ENCODE measurements at regions not wholly inside any gene's neighbourhood (a gene's known extent, or its start where the extent isn't known, plus 50 kb on each side); places are given as distances from the start of the nearest gene placed in this dataset.

DNA sequence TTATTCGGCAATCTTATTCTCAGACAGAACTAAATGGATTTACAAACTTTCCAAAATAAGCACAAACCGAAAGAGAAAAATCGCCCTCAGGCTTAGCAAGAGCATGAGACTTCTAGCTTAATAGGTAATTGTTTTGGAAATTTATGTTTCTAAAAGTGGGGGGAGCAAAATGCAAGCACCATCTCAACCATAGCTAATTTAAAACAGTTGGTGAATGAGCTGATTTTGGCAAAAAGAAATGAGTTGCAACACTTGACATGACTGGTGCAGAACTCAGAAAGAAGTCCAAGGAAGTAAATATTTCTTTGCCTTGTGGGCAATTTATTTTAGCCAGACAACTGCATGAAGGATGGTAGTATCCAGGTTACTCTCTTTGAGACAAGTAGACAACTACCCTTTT, 71.5 kb upstream of the PTGFR start:
- Histone ChIP-seq H3K9me3 (replicated peaks in 1 of 2; ENCODE audit: control insufficient read depth in 1 of 2, insufficient read depth in 1 of 2, low read length in 2 of 2) (peaks cover 0 to 6% of the 10 kb centered on the region in 2 donors), H3K4me3 (replicated peaks in 1 of 3; ENCODE audit: low read depth in 2 of 3, low read length in 3 of 3) (no peak overlapping the region), H4K20me1 (ENCODE audit: insufficient read depth, low read length) (no peaks in the 10 kb centered on the region), H3K4me2 (replicated peaks; ENCODE audit: extremely low read depth, low read length, poor library complexity, severe bottlenecking) (no peak overlapping the region), H2AFZ (ENCODE audit: insufficient read depth, low read depth, low read length, poor library complexity, severe bottlenecking) (no peak overlapping the region), H3K36me3 (replicated peaks in 1 of 2; ENCODE audit: control insufficient read depth in 1 of 2, insufficient read depth in 2 of 2, low read length in 2 of 2) (no peaks in the 10 kb centered on the region), H3K79me2 (ENCODE audit: insufficient read depth, low read length) (no peaks in the 10 kb centered on the region), H3K27me3 (ENCODE audit: control insufficient read depth in 2 of 2, insufficient read depth in 2 of 2, low read length in 2 of 2) (no peaks in the 10 kb centered on the region), H3K27ac (ENCODE audit: low read depth in 1 of 2, low read length in 2 of 2) (no peak overlapping the region), H3K4me1 (ENCODE audit: control insufficient read depth in 1 of 2, insufficient read depth in 2 of 2, low read length in 2 of 2) (no peaks in the 10 kb centered on the region), H3K9ac (ENCODE audit: insufficient read depth, low read length, poor library complexity, severe bottlenecking) (no peak overlapping the region)
- H3K4me3 Mint-ChIP-seq, result no peak overlapping the region
- TF ChIP-seq, protein P1, sequence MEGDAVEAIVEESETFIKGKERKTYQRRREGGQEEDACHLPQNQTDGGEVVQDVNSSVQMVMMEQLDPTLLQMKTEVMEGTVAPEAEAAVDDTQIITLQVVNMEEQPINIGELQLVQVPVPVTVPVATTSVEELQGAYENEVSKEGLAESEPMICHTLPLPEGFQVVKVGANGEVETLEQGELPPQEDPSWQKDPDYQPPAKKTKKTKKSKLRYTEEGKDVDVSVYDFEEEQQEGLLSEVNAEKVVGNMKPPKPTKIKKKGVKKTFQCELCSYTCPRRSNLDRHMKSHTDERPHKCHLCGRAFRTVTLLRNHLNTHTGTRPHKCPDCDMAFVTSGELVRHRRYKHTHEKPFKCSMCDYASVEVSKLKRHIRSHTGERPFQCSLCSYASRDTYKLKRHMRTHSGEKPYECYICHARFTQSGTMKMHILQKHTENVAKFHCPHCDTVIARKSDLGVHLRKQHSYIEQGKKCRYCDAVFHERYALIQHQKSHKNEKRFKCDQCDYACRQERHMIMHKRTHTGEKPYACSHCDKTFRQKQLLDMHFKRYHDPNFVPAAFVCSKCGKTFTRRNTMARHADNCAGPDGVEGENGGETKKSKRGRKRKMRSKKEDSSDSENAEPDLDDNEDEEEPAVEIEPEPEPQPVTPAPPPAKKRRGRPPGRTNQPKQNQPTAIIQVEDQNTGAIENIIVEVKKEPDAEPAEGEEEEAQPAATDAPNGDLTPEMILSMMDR (IDR thresholded peaks at IDR 0.05), result no peak
- no peaks in the 10 kb centered on the region for H3K36me3 Mint-ChIP-seq
- intact Hi-C loops (cut with micrococcal nuclease), result no loop called here
- DNase-seq, result no peak
- H3K27ac Mint-ChIP-seq, result no peak overlapping the region
- H3K9me3 Mint-ChIP-seq, result peaks cover 0 to 8% (median 2%) of the 10 kb centered on the region in 7 donors
- no peaks in the 10 kb centered on the region for H3K27me3 Mint-ChIP-seq (ENCODE audit: low read depth in 3 of 3)
- no CpG with 5 or more reads among the region's 3 CpGs for WGBS (ENCODE audit: insufficient coverage)
- no peaks in the 10 kb centered on the region for H3K4me1 Mint-ChIP-seq

DNA sequence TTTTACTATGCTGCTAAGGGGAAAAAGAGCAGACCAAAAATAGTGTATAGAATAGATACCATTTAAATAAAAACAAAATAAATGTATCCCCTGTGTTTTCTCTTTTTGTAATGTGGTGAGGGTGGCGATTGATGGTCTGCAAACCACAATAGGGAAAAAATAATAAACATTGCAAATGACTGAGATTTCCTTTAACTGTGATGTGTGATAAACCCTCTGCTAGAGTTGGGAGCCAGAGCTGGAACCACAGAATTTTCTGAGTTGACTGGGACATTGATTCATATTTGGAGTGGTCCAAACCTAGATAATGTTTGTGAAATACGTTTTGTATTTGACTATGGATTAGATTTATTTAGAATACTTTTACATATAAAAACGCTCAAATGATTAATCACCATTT, 70.6 kb upstream of the PTGFR start:
- no peak for DNase-seq

More for the DNA sequence above, 70.6 kb upstream of the PTGFR start:
- peaks cover 4% of the 10 kb centered on the region for H3K4me1 Mint-ChIP-seq
- Histone ChIP-seq H3K27me3 (ENCODE audit: control insufficient read depth in 2 of 2, insufficient read depth in 2 of 2, low read length in 2 of 2) (no peaks in the 10 kb centered on the region), H3K4me1 (ENCODE audit: control insufficient read depth in 1 of 2, insufficient read depth in 2 of 2, low read length in 2 of 2) (no peaks in the 10 kb centered on the region), H3K9me3 (replicated peaks in 1 of 2; ENCODE audit: control insufficient read depth in 1 of 2, insufficient read depth in 1 of 2, low read length in 2 of 2) (peaks cover 0 to 6% of the 10 kb centered on the region in 2 donors), H3K4me3 (replicated peaks in 1 of 3; ENCODE audit: low read depth in 2 of 3, low read length in 3 of 3) (no peak overlapping the region), H3K79me2 (ENCODE audit: insufficient read depth, low read length) (no peaks in the 10 kb centered on the region), H2AFZ (ENCODE audit: insufficient read depth, low read depth, low read length, poor library complexity, severe bottlenecking) (no peak overlapping the region), H4K20me1 (ENCODE audit: insufficient read depth, low read length) (no peaks in the 10 kb centered on the region), H3K27ac (ENCODE audit: low read depth in 1 of 2, low read length in 2 of 2) (no peak overlapping the region), H3K4me2 (replicated peaks; ENCODE audit: extremely low read depth, low read length, poor library complexity, severe bottlenecking) (no peak overlapping the region), H3K9ac (ENCODE audit: insufficient read depth, low read length, poor library complexity, severe bottlenecking) (no peak overlapping the region), H3K36me3 (replicated peaks in 1 of 2; ENCODE audit: control insufficient read depth in 1 of 2, insufficient read depth in 2 of 2, low read length in 2 of 2) (no peaks in the 10 kb centered on the region)
- no peaks in the 10 kb centered on the region for H3K27me3 Mint-ChIP-seq (ENCODE audit: low read depth in 3 of 3)
- WGBS (ENCODE audit: insufficient coverage), result no CpG with 5 or more reads among the region's 3 CpGs
- no peak overlapping the region for H3K27ac Mint-ChIP-seq
- TF ChIP-seq, protein P1 (IDR thresholded peaks at IDR 0.05), result no peak
- no peak overlapping the region for H3K4me3 Mint-ChIP-seq
- H3K9me3 Mint-ChIP-seq, result peaks cover 0 to 8% (median 2%) of the 10 kb centered on the region in 7 donors
- intact Hi-C loops (cut with micrococcal nuclease), result no loop called here
- no peaks in the 10 kb centered on the region for H3K36me3 Mint-ChIP-seq

Data from CD14-positive monocyte (primary cell).